RWPE2 (cell line): ENCODE measurements at regions not wholly inside any gene's neighbourhood (a gene's known extent, or its start where the extent isn't known, plus 50 kb on each side); places are given as distances from the start of the nearest gene placed in this dataset.

Experiments used
- ATAC-seq: fragments of 200-7000 bp; cut with Tn5 transposase; 3 replicates; pipeline ENCODE4 v1.9.1; 2021; ENCODE audit warnings: low read depth
- DNase-seq: peaks from one replicate; pipeline ENCODE4 v3.0.0-alpha.2; 2020; ENCODE audit warnings: low spot score
- H3K27ac ChIP-seq: fragments of 450-650 bp; 2 replicates; pipeline ENCODE4 v1.5.1; 2017; ENCODE audit warnings: mild to moderate bottlenecking; ENCODE audit not compliant: poor library complexity, severe bottlenecking
- H3K27me3 ChIP-seq: fragments of 250-450 bp; sonication (Bioruptor Pico); 2 replicates; pipeline ENCODE4 v1.5.1; 2021; ENCODE audit warnings: mild to moderate bottlenecking, moderate library complexity; ENCODE audit not compliant: insufficient read depth, poor library complexity, severe bottlenecking
- H3K36me3 ChIP-seq: fragments of 250-450 bp; sonication (Bioruptor Pico); 2 replicates; pipeline ENCODE4 v1.5.1; 2020; ENCODE audit warnings: low read depth, mild to moderate bottlenecking, moderate library complexity
- H3K4me1 ChIP-seq: fragments of 250-450 bp; sonication (Bioruptor Pico); 2 replicates; pipeline ENCODE4 v1.5.1; 2021; ENCODE audit warnings: mild to moderate bottlenecking, moderate library complexity; ENCODE audit not compliant: insufficient read depth, poor library complexity, severe bottlenecking
- H3K4me3 ChIP-seq: fragments of 250-450 bp; sonication (Bioruptor Pico); 2 replicates; pipeline ENCODE4 v1.5.1; 2021; ENCODE audit warnings: mild to moderate bottlenecking, moderate library complexity; ENCODE audit not compliant: severe bottlenecking
- H3K9me3 ChIP-seq: fragments of 250-450 bp; sonication (Bioruptor Pico); 2 replicates; pipeline ENCODE4 v1.5.1; 2021; ENCODE audit warnings: mild to moderate bottlenecking, moderate library complexity; ENCODE audit not compliant: severe bottlenecking
- TF ChIP-seq, protein P1 (sequence below): fragments of 450-650 bp; IDR thresholded peaks from one replicate; pipeline ENCODE4 v1.5.1; 2017; ENCODE audit warnings: mild to moderate bottlenecking, moderate library complexity; ENCODE audit not compliant: poor library complexity, severe bottlenecking

DNA sequence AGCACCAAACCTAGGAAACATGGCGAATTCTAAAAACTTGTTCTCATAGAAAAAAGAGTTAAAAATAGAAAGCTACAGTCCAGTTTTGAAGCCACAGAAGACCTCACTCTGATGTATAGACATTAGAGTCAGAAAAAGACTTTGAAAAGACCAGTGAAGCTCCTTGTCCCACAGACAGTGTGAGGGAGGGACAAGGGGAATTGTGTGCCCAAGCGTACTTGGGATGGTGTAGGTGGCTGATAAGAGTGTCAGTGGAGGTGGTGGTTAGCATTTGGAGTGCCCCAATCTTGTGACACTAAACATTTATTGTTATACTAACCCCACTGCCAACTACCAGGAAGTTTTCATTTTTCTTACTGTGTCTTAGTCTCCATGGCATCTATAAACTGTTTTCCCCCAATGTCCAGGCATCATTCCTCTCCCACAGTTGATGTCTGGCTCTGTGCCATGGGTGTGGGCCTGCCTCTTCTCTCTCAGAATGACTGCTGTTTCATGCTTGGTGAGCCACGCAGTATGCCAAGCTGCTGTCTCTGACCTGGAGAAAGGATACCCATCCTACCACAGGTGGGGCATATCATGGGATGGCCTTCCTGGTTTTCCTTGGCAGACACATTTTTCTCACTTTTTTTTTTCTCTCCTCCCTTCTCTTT lies 161.4 kb downstream of the RPIA start:
- H3K27me3 ChIP-seq: peaks cover 8% of the 10 kb centered on the region
- TF ChIP-seq, protein P1, sequence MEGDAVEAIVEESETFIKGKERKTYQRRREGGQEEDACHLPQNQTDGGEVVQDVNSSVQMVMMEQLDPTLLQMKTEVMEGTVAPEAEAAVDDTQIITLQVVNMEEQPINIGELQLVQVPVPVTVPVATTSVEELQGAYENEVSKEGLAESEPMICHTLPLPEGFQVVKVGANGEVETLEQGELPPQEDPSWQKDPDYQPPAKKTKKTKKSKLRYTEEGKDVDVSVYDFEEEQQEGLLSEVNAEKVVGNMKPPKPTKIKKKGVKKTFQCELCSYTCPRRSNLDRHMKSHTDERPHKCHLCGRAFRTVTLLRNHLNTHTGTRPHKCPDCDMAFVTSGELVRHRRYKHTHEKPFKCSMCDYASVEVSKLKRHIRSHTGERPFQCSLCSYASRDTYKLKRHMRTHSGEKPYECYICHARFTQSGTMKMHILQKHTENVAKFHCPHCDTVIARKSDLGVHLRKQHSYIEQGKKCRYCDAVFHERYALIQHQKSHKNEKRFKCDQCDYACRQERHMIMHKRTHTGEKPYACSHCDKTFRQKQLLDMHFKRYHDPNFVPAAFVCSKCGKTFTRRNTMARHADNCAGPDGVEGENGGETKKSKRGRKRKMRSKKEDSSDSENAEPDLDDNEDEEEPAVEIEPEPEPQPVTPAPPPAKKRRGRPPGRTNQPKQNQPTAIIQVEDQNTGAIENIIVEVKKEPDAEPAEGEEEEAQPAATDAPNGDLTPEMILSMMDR: no peak
- no peaks in the 10 kb centered on the region for H3K4me1 ChIP-seq
- no peak for DNase-seq
- H3K36me3 ChIP-seq: no peaks in the 10 kb centered on the region
- no peak overlapping the region for H3K27ac ChIP-seq
- no peaks in the 10 kb centered on the region for H3K9me3 ChIP-seq
- no peak for ATAC-seq
- H3K4me3 ChIP-seq: no peak overlapping the region

- Histone ChIP-seq H3K27ac (no peak overlapping the region), H3K4me1 (no peaks in the 10 kb centered on the region), H3K36me3 (no peaks in the 10 kb centered on the region), H3K27me3 (peaks cover 8% of the 10 kb centered on the region), H3K9me3 (no peaks in the 10 kb centered on the region), H3K4me3 (no peak overlapping the region)
- ATAC-seq: no peak
- TF ChIP-seq, protein P1: no peak
- no peak for DNase-seq
These were observed 161.9 kb downstream of the RPIA start for GRCh38 chr2:88853403-88853790.

DNA sequence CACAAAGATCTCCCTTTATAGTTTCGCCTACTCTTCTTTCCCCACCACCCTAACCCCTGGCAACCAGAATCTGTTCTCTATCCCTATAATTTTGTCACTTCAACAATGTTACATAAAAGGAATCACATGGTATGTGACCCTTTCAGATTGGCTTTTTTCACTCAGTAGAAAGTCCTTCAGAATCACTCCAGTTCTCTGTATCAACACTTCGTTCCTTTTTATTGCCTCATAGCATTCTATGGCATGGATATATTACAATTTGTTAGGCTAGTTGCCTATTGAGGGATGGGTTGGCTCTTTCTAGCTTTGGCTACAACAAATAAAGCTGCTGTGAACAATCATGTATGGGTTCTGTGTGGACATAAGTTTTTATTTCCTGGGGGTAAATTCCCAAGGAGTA lies 163.1 kb downstream of the RPIA start:
- H3K4me3 ChIP-seq: no peak overlapping the region
- no peak for ATAC-seq

GRCh38 chr2:88855620-88856408 lies 164.3 kb downstream of the RPIA start:
- Histone ChIP-seq H3K4me1 (no peaks in the 10 kb centered on the region), H3K36me3 (no peaks in the 10 kb centered on the region), H3K27ac (no peak overlapping the region), H3K4me3 (no peak overlapping the region), H3K9me3 (no peaks in the 10 kb centered on the region), H3K27me3 (peaks cover 9% of the 10 kb centered on the region)
- TF ChIP-seq, protein P1: no peak
- ATAC-seq: no peak
- DNase-seq: no peak

More for the DNA sequence above, 163.1 kb downstream of the RPIA start:
- peaks cover 8% of the 10 kb centered on the region for H3K27me3 ChIP-seq
- H3K4me1 ChIP-seq: no peaks in the 10 kb centered on the region
- H3K27ac ChIP-seq: no peak overlapping the region
- no peak for DNase-seq
- no peaks in the 10 kb centered on the region for H3K9me3 ChIP-seq
- no peaks in the 10 kb centered on the region for H3K36me3 ChIP-seq
- TF ChIP-seq, protein P1: no peak
